GM18907 (cell line): ENCODE measurements at regions not wholly inside any gene's neighbourhood (a gene's known extent, or its start where the extent isn't known, plus 50 kb on each side); places are given as distances from the start of the nearest gene placed in this dataset.
"Not testable (repeated sequence)": the region's sequence is repeated elsewhere in the genome, so short reads cannot be mapped to it uniquely, and the experiment has no call there.

Experiments
- ATAC-seq: cut with Tn5 transposase; IDR thresholded peaks from one replicate; pipeline ENCODE4 v1.9.1; 2021; ENCODE audit warnings: mild to moderate bottlenecking, moderate library complexity; ENCODE audit not compliant: unreplicated experiment

DNA sequence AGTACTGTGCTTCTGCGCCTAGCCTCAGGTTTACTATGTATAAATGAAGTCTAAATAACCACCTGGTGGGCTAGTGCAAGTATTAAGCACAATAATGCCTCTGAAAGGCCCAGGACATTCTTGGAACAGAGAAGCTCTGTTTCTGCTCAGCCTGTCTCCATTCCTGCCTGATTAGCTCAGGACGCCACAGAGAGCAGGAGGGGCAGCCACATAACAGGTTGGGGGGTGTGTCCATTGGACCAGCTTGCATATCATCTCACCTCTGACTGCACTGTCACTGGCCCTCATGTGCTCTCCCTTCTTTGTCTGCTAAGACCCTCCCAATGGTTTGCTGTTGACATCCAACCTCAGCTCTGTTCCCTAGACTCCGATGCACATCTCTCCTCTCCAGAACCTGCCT is 52.8 kb upstream of the IKZF1 start:
- ATAC-seq: no peak

DNA sequence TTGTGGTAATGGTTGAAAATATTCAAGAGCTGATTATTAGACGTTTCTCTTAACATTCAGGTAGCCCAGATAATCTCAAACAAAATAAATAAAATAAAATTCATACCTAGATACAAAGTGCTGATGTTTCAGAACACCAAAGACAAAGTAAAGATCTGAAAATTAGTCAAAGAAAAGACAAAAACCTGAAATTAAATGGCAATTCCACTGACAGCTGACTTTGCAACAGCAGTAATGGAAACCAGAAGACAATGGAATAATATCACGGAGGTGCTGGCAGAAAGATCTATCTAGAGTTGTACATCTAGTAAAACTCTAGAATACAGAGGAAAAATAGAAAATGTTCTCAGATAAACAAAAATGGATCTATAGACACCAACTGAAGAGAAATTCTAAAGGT is 58.0 kb upstream of the IKZF1 start:
- no peak for ATAC-seq

DNA sequence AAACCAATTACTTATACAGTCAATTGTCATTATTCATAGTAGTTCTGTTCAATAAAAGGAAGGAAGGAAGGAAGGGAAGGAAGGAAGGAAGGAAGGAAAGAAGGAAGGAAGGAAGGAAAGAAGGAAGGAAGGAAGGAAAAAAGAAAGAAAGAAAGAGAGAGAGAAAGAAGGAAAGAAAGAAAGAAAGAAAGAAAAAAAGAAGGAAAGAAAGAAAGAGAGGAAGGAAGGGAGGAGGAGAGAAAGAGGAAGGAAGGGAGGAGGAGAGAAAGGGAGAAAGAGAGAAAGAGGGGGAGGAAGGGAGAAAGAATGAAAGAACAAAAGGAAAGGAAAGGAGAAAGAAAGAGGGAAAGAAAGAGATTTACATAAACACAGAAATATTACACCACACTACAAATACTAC is 62.4 kb upstream of the IKZF1 start:
- ATAC-seq: not testable (repeated sequence)

DNA sequence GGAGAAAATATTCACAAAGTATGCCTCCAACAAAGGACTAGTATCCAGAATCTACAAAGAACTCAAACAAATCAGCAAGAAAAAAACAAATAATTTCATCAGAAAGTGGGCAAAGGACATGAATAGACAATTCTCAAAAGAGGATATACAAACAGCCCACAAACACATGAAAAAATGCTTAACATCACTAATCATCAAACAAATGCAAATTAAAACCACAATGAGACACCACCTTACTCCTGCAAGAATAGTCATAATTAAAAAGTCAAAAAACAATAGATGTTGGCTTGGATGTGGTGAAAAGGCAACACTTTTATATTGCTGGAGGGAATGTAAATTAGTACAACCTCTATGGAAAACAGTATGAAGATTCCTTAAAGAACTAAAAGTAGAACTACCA is 63.8 kb upstream of the IKZF1 start:
- ATAC-seq: not testable (repeated sequence)

DNA sequence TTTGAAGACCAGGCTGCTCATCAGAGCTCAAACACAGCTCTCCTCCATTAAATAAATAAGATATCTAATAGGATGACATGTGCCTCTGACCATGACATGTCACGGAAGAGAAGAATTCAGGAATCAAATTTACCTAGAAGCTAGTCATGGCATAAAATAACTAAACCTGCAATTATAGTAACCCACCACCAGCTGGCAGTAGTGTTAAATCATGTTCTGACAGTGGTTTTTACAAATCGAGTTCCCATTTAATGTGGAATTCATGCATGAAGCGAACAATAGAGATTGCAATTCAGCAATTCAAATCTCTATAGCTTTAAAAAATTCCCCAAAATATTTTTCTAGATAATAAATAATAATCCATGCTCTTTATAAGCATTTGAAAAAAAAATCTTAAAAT is 74.6 kb upstream of the IKZF1 start:
- ATAC-seq: no peak

DNA sequence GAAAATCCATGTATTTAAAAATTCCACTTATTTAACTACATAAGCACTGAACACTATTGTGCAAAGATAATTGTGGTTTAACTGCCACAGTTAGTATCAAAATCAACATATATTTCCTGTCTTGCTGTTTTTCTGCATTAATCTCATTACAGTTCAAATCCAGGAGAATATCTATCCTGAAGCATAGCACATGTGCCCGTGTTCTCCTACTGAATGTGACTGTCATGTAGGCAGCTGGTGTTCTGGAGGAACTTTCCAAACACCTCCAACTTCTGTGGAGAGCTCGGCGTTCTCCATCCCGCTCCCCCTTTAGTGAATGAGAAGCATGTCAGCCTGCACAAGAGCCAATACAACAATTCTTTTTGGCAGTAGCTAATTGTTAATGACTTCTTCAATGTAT is 76.4 kb upstream of the IKZF1 start:
- ATAC-seq: no peak

DNA sequence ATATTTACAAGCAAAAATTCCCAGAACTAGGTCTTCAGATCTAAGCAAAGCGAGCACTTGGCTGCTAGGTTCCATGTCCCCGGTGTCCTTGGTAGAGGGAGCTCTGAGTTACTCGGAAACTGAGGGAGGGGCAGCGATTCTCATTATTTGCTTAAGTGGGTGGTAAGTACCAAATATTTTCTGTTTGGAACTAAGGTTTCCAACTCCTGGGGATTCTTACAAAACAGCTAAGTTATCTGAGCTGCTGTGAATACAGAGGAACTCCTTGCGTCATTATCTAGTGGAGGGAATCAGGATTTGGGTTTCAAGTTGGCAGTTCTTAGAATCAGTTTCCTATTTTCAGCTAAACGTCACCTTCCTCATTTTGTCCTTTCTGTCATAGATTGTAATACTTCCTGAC is 76.8 kb upstream of the IKZF1 start:
- ATAC-seq: no peak

DNA sequence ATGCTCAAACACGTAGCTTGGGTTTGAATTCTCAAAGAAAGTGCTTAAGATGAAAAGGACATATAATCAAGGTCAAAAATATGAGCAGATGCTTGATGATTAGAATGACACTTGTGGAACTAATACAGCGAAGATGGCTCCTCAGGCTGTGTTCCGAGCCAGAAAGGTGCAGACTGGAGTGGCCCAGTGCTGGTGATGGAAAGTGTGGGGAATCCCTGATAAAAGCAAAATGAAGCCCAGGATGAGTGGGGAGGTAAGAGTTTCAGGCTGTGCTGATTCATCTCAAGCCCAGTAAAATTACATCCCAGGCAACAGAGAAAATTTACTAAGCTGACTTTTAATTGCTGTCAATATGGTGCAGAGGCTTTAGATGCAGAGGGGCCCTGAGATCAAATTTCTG is 77.8 kb upstream of the IKZF1 start:
- ATAC-seq: no peak

DNA sequence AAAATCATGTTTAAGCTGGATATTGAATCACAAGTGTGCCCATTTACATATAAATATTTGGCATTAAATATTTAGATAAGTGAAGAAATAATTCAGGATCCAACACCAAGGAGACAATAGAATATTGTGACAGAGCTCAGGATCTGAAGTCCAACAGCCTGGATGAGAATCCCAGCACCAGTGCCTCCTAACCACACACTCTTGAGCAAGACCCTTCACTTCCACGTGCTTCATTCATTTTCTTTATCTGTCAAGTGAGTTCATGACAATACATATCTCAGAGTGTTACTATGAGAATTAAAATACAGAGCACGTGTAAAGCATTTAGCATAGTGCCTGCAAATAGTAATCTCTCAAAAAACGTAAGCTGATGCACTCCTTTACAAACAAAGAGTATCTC is 78.4 kb upstream of the IKZF1 start:
- no peak for ATAC-seq

DNA sequence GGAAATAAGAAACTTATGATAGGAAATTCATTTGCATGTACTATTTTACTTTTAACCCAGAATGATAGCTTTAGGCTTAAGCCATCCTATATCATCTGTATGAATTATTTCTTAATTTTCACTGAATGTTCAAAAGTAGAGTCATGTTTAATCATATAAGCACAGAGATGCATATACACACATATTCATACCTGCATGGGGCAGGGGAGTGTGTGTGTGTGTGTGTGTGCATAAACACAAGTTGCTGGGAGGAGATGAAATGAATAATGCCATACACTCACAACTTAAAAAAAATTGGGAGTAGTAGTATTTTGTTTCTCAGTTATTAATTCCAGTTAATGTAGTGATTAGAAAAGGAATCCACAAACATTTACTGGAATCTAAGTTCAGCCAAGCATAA is 83.1 kb upstream of the IKZF1 start:
- no peak for ATAC-seq

DNA sequence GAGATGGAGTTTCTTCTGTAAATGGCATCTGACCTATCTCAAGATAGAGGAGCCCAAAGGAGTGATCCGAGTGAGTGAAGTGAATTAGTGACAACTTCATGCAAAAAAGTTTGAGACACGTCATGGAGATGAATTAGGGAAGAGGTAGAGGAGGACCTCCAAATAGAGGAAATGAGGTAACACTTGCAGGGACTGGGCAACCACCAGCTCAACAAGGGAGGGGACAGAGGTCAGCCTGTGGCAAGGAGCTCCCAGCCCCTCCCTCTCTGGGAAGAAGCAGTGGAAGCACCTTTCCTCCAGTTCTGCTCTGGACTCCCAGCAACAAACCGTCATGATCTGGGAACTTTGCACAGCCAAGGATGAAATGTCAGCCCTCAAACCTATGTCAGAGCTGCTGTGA is 83.5 kb upstream of the IKZF1 start:
- no peak for ATAC-seq

DNA sequence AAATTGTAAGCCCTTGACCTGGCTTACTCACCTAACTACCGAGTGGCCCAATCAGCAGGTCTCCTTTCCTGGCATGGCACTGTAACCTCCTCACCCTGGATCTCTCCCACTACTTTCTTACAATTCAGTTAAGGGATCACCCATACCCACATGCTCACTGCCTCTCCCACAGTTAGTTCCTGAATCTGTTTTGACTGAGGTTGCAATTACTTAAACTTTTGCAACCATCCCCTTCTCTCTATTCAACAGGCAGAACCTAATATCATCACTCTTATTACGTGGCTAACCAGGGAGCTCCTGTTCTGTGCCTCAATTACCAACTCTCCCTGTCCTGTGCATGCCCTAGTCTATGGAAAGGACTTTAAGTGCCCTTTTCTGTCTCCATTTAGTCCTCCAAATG is 84.2 kb upstream of the IKZF1 start:
- ATAC-seq: no peak

DNA sequence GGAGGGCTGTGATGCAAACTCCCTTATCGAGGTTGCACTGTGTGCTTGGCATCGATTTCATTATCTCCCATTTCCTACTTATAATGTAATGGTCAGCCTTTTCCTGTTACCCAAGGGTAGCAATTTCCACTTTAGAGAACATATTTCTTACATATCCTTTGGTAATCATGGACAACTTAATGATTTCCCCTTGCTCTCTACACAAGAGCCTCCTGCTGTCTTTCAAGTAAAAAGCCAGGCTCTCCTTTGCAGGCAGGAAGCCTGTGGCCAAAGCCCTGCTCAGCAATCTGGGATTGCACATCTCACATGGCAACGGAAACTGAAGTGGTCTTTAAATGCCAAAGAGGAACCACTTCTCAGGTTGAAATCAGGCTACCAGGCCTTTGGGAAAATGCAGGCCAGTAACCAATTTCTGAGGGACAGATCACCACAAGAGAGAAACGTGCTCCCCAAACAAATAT is 86.7 kb upstream of the IKZF1 start:
- no peak for ATAC-seq

DNA sequence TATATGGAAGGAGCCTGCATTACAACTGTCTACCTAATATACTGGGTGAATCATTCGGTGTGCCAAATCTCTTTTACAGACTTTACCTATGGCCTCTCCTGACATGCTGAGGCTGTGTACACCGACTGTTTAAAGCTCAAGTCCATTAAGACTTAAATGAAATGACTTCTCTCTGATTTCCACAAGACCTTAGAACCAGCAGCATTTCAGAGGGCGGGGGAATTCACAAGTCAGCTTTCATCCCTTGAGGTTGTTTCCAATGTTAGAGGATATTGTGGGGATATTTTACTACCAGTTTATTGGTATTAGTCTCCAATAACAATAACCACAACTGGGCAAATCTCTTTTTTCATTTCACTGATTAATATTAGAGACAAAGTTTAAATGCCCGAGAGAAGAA is 87.1 kb upstream of the IKZF1 start:
- ATAC-seq: no peak

DNA sequence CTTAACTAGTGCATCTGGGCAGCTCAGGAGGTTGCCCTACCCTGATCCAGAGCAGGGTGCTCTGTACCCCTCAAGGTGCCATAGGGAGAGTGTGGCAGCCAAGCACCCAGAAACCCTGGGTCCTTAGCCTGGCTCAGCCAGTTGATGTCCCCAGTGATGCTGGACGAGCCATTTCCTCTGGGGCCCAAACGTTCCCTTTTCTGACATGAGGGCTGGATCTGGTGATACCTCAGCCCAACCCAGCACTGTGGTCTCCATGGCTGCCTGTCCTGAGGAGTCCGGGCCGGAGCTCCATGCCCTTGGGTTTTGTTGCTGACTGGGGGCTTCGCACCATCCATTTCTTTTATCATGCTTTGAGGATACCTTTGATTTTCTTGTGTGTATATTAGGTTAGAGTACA is 87.9 kb upstream of the IKZF1 start:
- no peak for ATAC-seq

DNA sequence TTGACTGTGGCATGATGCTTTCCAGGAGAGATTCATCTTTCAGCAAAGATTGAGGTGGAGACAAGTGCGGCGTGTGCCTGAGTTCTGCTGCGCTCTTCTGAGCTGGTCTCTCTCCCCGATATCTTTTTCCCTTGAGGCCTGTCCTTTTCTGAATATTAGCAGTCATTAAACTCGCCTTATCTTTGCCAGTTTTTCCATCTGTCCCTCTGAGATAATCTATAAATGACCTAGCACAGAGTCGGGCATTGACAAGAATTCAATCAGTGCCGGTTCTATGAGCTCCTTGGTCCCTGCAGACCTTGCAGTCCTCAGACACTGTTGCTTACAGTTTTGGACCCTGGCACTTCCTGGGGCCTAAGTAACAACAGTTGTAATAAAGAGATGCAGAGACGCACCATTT is 89.7 kb upstream of the IKZF1 start:
- no peak for ATAC-seq

DNA sequence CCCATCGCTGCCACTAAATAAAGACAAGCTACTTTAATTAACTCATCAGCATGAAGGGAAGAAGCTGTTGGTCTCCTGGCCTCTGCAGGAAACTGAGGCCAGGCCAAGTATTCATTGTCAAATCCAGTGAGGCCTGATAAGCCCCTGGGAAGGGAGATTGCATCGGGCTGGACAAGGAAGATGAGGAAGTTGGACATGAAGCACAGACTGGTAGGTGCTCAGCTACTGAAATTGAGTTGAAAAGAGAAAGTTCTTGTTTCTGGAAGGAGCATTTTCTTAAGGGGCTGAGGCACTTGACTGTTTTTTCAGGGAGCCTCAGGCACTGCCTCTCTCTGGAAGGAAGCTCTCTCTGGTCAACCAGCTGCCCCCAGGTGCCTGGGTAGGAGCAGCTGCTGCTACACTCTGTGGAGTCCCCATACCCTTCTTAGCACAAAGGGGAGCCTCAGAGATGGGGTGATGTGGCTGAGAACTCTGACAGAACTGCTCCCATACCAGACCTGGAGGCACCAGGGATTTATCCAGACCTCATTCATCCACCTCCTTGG is 90.3 kb upstream of the IKZF1 start:
- ATAC-seq: no peak

DNA sequence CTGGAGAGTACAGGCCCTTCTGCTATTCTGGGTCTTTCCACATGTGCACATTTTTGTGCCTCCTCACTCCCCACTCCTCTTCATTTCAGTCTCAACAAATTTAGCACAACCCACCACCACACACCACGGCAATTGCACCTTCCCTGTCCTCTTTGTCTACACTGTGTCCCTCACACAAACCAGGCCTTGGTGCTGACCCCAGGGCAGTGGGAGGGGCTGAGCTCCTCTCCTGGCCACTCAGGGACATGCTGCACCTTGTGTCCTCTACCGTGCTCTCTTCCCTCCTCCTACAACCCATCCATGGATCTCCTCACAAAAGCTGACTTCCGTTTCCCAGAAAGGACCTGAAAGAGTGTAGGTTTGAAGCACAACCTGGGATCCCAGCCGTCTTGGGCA is 90.9 kb upstream of the IKZF1 start:
- ATAC-seq: no peak

DNA sequence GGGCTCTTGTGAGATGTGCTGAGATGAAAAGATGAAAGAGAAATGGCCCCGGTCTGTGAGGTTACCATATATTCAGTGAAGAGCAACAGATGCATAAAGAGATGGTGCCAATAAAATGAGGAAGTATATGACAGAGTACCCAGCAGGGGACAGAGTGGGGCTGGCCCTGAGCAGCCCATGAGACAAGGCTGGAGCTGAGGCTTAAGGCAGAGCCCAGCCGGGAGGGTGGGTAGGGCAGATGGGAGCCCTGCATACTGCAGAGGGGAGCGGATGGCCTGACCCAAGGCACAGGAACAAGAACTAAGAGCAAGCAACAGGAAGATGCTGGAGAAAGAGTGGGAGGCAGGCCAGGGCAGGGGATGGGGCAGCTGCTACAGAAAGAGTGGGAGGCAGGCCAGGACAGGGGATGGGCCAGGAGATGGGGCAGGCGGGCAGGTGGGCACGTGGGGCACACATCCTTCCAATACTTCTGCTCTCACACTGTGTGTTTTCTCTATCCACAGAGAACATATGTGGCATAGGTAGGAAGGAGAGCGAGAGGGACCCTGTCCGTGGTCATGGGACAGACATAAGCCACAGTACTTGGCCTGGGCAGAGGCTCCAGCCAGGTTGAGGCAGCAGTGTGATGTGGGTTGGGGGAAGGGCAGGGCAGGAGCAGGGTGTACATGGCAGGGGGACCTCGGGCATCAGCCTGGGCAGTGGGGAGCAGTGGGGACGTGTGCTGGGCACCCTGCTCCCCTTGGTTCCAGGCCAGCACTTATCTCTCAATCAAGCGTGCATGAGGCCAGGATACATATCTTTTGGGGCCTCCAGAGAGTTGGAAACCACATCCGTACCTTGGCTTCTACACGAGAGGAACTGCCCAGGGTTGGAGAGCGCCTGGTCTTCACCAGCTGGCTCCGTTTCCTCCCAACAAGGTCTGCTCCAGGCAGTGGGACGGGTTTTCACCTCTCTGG is 91.6 kb upstream of the IKZF1 start:
- ATAC-seq: peak; percentile 76

DNA sequence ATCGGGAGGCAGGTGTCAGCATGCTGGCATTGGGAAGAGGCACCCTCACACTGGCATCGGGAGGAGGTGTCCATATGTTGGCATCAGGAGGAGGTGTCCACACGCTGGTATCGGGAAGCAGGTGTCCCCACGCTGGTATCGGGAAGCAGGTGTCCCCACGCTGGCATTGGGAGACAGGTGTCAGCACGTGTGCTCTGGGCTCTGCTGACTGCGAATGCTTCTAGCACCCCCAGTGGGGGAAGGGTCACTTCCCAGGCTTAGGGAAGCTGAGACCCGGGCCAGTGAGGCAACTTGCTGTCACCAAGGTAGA is 92.5 kb upstream of the IKZF1 start:
- ATAC-seq: no peak

DNA sequence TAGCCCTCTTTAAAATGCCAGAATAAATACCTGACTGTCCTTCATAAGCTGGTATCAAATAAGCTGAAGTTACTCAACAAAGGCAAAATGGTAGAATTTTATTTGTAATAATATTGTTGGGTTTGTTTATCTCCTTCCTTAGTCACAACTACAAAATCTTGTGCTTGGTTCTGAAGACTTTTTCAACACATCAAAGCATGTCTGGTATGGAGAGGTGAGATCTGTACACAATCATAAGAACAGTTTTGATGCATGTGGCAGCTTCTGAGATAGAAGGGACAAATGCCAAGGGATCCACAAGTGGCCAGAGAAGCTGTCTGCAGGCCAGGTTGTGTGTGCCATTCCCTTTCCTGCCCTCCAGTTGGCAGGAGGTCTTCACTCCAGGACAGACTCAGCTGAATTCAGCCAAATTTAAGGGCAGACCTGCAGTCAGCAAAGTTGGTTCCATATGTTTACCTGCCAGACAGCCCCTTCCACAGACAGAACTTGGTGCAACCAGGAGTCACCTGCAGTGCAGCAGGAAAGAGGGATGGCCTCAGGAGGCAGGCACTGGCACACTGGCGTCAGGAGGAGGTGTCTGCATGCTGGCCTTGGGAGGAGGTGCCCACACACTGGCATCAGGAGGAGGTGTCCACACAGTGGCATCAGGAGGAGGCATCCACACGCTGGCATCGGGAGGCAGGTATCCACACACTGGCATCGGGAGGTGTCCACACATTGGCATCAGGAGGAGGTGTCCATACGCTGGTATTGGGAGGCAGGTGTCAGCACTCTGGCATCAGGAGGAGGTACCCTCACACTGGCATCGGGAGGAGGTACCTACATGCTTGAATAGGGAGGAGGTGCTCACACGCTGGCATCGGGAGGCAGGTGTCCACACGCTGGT is 93.1 kb upstream of the IKZF1 start:
- ATAC-seq: no peak

DNA sequence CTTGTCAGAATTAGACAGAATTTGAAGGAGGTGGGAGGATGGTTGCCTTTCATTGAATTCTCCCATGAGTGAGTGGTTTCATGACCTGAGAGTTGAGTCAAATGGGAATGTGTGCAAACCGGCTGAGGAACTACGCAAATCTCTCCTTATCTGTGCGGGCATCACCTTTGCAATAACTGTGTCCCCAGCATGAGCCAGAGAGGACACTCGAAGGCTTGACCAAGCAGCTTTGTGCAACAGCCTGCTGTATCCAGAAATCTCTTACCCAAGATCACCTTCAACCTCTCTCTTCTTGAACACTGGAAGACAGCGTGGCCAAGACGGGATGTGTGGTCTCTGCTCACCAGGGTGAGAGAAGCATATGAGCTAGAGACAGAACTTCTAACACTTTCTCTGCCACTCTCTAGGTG is 93.8 kb upstream of the IKZF1 start:
- ATAC-seq: no peak
